OCI-LY1 (cell line): ENCODE measurements at regions not wholly inside any gene's neighbourhood (a gene's known extent, or its start where the extent isn't known, plus 50 kb on each side); places are given as distances from the start of the nearest gene placed in this dataset.

Source experiments
- EZH2 ChIP-seq: fragments of 200-600 bp; sonication (generic), shearing (Covaris generic); IDR thresholded peaks from 2 replicates; pipeline ENCODE4 v1.8.0; 2017; ENCODE audit warnings: borderline replicate concordance, mixed run types, mild to moderate bottlenecking, antibody characterized with exemption, low read length, moderate library complexity, mixed read lengths
- TF ChIP-seq, protein P1 (sequence below): fragments of 200-600 bp; sonication (generic), shearing (Covaris generic); IDR thresholded peaks from 2 replicates; pipeline ENCODE4 v1.5.1; 2017; ENCODE audit warnings: mild to moderate bottlenecking, antibody characterized with exemption, low read length, moderate library complexity, mixed read lengths

DNA sequence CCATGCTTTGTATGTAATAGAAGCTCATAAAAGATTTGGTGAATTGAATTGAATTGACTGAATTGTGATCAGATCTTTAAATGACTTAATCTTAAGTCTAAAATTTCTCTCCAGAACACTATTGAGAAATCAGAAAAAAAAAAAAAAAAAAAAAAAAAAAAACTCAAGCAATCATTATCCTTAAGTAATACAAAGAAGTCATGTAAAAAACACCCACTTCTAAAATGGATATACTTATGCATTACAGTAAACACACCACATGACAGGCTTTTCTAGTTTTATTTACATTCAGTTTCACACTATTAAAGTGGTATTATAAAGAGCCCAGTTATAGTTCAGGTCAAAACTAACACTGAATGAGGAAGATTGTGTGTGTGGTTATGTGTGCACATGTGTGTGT is 84.9 kb upstream of the GLS start:
- TF ChIP-seq, protein P1, sequence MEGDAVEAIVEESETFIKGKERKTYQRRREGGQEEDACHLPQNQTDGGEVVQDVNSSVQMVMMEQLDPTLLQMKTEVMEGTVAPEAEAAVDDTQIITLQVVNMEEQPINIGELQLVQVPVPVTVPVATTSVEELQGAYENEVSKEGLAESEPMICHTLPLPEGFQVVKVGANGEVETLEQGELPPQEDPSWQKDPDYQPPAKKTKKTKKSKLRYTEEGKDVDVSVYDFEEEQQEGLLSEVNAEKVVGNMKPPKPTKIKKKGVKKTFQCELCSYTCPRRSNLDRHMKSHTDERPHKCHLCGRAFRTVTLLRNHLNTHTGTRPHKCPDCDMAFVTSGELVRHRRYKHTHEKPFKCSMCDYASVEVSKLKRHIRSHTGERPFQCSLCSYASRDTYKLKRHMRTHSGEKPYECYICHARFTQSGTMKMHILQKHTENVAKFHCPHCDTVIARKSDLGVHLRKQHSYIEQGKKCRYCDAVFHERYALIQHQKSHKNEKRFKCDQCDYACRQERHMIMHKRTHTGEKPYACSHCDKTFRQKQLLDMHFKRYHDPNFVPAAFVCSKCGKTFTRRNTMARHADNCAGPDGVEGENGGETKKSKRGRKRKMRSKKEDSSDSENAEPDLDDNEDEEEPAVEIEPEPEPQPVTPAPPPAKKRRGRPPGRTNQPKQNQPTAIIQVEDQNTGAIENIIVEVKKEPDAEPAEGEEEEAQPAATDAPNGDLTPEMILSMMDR, result no peak
- TF ChIP-seq EZH2, result no peak
